Neural cell (in vitro differentiated cells): ENCODE measurements at regions not wholly inside any gene's neighbourhood (a gene's known extent, or its start where the extent isn't known, plus 50 kb on each side); places are given as distances from the start of the nearest gene placed in this dataset.
"Not testable (repeated sequence)": the region's sequence is repeated elsewhere in the genome, so short reads cannot be mapped to it uniquely, and the experiment has no call there.

Experiments
- H2AFZ ChIP-seq: fragments of 200-600, 300-800 bp; sonication (generic), shearing (Covaris generic); 2 replicates; pipeline ENCODE4 v1.6.0; 2014; ENCODE audit warnings: low read depth, mild to moderate bottlenecking, antibody characterized with exemption, low read length, moderate library complexity
- H3F3A ChIP-seq: fragments of 200-600 bp; shearing (Covaris generic); 2 replicates; pipeline ENCODE4 v1.6.1; 2016; ENCODE audit warnings: mild to moderate bottlenecking, moderate library complexity, mixed read lengths, antibody characterized with exemption, low read length; ENCODE audit not compliant: insufficient read depth, poor library complexity, severe bottlenecking
- H3K27ac ChIP-seq: fragments of 200-600, 300-800 bp; sonication (generic), shearing (Covaris generic); 2 replicates; pipeline ENCODE4 v1.5.1; 2014; ENCODE audit warnings: mild to moderate bottlenecking, low read length, moderate library complexity
- H3K27me3 ChIP-seq: fragments of 300-800, 200-600 bp; sonication (generic), shearing (Covaris generic); 2 replicates; pipeline ENCODE4 v1.6.0; 2014; ENCODE audit warnings: mild to moderate bottlenecking, low read depth, low read length, moderate library complexity; ENCODE audit not compliant: insufficient read depth
- H3K36me3 ChIP-seq: fragments of 300-800, 200-600 bp; sonication (generic), shearing (Covaris generic); 2 replicates; pipeline ENCODE4 v1.5.1; 2014; ENCODE audit warnings: mild to moderate bottlenecking, antibody characterized with exemption, low read length, moderate library complexity; ENCODE audit not compliant: insufficient read depth
- H3K4me2 ChIP-seq: fragments of 300-800, 200-600 bp; sonication (generic), shearing (Covaris generic); 2 replicates; pipeline ENCODE4 v1.6.0; 2014; ENCODE audit warnings: mild to moderate bottlenecking, low read length
- H3K4me3 ChIP-seq: fragments of 300-800, 200-600 bp; sonication (generic), shearing (Covaris generic); 2 replicates; pipeline ENCODE4 v1.5.1; 2014; ENCODE audit warnings: mild to moderate bottlenecking, low read length, moderate library complexity
- H3K79me2 ChIP-seq: fragments of 200-600 bp; shearing (Covaris generic); replicated peaks from 2 replicates; pipeline ENCODE4 v1.6.0; 2014; ENCODE audit warnings: mild to moderate bottlenecking, low read length, moderate library complexity; ENCODE audit not compliant: insufficient read depth
- H3K9ac ChIP-seq: fragments of 300-800, 200-600 bp; sonication (generic), shearing (Covaris generic); 2 replicates; pipeline ENCODE4 v1.6.1; 2016; ENCODE audit warnings: mild to moderate bottlenecking, low read length, mixed read lengths
- H3K9me2 ChIP-seq: fragments of 200-600 bp; shearing (Covaris generic); 2 replicates; pipeline ENCODE4 v1.6.1; 2016; ENCODE audit warnings: mild to moderate bottlenecking, low read length, mixed read lengths; ENCODE audit not compliant: insufficient read depth
- H3K9me3 ChIP-seq: fragments of 200-600, 300-800 bp; sonication (generic), shearing (Covaris generic); 2 replicates; pipeline ENCODE4 v1.6.1; 2016; ENCODE audit warnings: mild to moderate bottlenecking, mixed run types, low read length, moderate library complexity, mixed read lengths
- H4K20me1 ChIP-seq: fragments of 200-600 bp; shearing (Covaris generic); 2 replicates; pipeline ENCODE4 v1.6.1; 2016; ENCODE audit warnings: mild to moderate bottlenecking, mixed run types; ENCODE audit not compliant: insufficient read depth
- EP300 ChIP-seq: fragments of 450-650 bp; conservative IDR thresholded peaks from 2 replicates; pipeline ENCODE4 v1.6.1; 2014; ENCODE audit warnings: antibody characterized with exemption, mild to moderate bottlenecking, moderate library complexity; ENCODE audit not compliant: poor library complexity, severe bottlenecking
- MXI1 ChIP-seq: fragments of 450-650 bp; conservative IDR thresholded peaks from 2 replicates; pipeline ENCODE4 v1.6.1; 2014; ENCODE audit warnings: antibody characterized with exemption, mild to moderate bottlenecking; ENCODE audit not compliant: poor library complexity, severe bottlenecking
- POLR2AphosphoS5 ChIP-seq: IDR thresholded peaks from 2 replicates; pipeline ENCODE4 v1.6.1; 2012
- RAD21 ChIP-seq: fragments of 450-650 bp; conservative IDR thresholded peaks from 2 replicates; pipeline ENCODE4 v1.6.1; 2014; ENCODE audit warnings: antibody characterized with exemption, mild to moderate bottlenecking, moderate library complexity
- TAF1 ChIP-seq: IDR thresholded peaks from 2 replicates; pipeline ENCODE4 v1.6.1; 2012; ENCODE audit warnings: low read depth
- TF ChIP-seq, protein P1 (sequence below): IDR thresholded peaks from 2 replicates; pipeline ENCODE4 v1.6.1; 2012; ENCODE audit warnings: borderline replicate concordance

DNA sequence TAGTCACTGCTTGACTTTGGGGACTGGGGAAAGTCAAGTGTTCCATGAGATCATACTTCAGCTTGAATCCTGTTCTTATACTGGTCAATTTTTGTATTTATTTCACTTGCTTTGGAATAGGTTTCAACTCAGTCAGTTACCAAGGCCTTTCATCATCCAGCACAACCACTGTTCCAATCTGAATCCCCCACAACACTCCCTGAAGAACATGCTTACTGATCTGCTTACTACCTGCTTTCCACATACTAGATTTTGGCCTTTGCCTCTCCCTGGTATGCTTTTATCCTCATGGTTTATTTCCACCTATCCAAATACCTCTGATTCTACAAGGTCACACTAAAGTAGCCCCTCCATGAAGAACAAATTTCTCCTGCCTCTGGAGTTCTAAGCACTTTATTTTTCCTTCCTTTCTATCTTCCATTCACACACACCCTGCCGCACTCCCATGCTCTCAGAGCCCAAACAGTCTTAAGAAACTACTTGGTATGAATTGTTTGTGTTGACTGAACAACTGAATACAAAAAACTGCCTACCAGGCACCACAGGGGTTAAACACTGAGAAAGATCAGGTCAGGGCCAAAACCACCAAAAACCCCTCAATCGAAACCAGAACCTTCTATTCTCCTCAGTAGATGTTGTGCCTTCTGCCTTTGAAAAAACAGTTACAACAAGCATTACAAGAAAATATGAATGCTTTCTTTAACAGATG is 178.1 kb downstream of the AVL9 start:
- no peak overlapping the region for H3K9ac ChIP-seq
- TF ChIP-seq MXI1, result no peak
- no peak overlapping the region for H3K4me2 ChIP-seq
- no peaks in the 10 kb centered on the region for H3F3A ChIP-seq
- no peak overlapping the region for H2AFZ ChIP-seq
- H3K9me2 ChIP-seq, result no peaks in the 10 kb centered on the region
- no peaks in the 10 kb centered on the region for H4K20me1 ChIP-seq
- no peaks in the 10 kb centered on the region for H3K36me3 ChIP-seq
- H3K4me3 ChIP-seq, result no peak overlapping the region
- no peaks in the 10 kb centered on the region for H3K79me2 ChIP-seq
- no peaks in the 10 kb centered on the region for H3K27me3 ChIP-seq
- no peaks in the 10 kb centered on the region for H3K9me3 ChIP-seq
- no peak overlapping the region for H3K27ac ChIP-seq

DNA sequence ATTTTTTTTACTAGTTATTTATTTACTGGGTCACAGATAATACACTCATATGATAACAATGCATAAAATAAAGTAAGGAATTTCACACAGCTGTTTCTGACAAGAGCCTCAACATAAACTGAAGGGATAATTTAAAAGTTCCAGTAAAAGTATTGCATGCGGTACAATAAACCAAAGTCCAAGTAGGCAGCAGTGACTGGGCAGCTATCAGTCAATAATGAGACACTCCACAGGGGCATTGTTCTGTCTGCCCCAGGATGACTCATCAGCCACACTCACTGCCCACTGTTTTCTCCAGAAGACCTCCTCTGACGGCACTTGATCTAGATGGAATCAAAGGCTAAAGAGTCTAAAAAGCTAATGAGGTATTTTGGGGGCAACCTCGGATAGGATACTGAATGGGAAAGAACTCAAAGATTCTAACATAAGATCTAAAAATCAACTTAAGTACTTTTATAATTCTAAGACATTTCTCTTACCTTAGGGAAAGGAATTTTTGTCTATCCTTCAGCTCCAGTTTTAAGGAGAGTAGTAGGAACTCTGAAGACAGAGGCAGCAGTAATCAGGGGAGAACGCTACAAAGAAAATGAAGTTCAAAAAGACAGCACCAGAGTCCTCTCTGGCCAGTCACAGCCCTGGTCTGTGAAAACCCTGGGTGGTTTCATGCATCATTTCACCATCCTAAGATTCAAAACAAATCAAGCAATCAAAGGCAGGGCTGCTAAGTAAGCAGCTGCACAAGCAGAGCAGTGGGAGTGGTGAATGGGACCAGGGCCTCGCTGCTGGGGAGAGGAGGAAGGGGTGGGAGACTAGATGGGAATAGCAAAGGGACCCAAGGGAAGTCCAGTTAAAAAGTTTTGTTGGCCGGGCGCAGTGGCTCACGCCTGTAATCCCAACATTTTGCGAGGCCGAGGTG is 175.1 kb downstream of the AVL9 start:
- H3K27ac ChIP-seq, result no peak overlapping the region
- no peak overlapping the region for H3K4me3 ChIP-seq
- H3K79me2 ChIP-seq, result no peaks in the 10 kb centered on the region
- H4K20me1 ChIP-seq, result no peaks in the 10 kb centered on the region
- H3K27me3 ChIP-seq, result no peaks in the 10 kb centered on the region
- TF ChIP-seq MXI1 (no peak), POLR2AphosphoS5 (no peak), RAD21 (no peak), EP300 (no peak), TAF1 (no peak)
- TF ChIP-seq, protein P1, sequence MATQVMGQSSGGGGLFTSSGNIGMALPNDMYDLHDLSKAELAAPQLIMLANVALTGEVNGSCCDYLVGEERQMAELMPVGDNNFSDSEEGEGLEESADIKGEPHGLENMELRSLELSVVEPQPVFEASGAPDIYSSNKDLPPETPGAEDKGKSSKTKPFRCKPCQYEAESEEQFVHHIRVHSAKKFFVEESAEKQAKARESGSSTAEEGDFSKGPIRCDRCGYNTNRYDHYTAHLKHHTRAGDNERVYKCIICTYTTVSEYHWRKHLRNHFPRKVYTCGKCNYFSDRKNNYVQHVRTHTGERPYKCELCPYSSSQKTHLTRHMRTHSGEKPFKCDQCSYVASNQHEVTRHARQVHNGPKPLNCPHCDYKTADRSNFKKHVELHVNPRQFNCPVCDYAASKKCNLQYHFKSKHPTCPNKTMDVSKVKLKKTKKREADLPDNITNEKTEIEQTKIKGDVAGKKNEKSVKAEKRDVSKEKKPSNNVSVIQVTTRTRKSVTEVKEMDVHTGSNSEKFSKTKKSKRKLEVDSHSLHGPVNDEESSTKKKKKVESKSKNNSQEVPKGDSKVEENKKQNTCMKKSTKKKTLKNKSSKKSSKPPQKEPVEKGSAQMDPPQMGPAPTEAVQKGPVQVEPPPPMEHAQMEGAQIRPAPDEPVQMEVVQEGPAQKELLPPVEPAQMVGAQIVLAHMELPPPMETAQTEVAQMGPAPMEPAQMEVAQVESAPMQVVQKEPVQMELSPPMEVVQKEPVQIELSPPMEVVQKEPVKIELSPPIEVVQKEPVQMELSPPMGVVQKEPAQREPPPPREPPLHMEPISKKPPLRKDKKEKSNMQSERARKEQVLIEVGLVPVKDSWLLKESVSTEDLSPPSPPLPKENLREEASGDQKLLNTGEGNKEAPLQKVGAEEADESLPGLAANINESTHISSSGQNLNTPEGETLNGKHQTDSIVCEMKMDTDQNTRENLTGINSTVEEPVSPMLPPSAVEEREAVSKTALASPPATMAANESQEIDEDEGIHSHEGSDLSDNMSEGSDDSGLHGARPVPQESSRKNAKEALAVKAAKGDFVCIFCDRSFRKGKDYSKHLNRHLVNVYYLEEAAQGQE, result no peak
- H3K9ac ChIP-seq, result no peak overlapping the region
- H2AFZ ChIP-seq, result no peak overlapping the region
- no peaks in the 10 kb centered on the region for H3K9me3 ChIP-seq
- H3K36me3 ChIP-seq, result no peaks in the 10 kb centered on the region
- H3K9me2 ChIP-seq, result no peaks in the 10 kb centered on the region
- no peaks in the 10 kb centered on the region for H3F3A ChIP-seq
- no peak overlapping the region for H3K4me2 ChIP-seq

DNA sequence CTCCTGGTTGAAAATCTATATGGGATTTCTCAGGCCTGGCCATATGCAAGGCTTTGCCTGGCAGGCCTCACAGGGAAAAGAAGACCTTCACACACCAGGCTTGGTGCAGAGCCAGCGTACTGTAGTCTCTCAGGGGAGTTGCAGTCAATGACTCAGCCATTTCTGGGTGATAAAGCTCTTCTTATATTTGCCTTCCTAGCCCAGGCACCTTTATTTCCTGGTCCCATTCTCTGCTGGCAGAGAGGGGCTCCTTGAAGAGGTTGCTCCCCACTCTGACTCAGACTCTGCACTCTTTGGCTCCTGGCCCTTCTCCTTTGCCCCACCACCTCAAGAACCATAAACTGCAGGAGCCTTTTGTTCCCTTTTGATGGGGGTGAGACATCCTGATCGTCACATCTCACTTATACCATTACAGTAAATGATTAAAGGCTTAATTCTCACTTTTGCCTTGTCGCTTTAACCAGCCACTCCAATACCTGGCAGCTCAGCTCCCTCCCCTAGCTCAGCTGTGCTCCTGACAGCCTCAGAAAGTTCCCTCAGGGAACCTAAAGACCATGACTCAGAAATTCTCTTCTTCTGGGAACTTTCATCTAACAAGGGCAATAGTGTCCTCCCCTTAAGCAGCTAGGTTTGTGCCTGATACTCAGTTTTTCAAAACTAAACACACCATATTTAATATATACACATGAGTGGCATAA is 174.0 kb downstream of the AVL9 start:
- H3K4me2 ChIP-seq, H3K79me2 ChIP-seq, H3K27ac ChIP-seq: not testable (repeated sequence)

DNA sequence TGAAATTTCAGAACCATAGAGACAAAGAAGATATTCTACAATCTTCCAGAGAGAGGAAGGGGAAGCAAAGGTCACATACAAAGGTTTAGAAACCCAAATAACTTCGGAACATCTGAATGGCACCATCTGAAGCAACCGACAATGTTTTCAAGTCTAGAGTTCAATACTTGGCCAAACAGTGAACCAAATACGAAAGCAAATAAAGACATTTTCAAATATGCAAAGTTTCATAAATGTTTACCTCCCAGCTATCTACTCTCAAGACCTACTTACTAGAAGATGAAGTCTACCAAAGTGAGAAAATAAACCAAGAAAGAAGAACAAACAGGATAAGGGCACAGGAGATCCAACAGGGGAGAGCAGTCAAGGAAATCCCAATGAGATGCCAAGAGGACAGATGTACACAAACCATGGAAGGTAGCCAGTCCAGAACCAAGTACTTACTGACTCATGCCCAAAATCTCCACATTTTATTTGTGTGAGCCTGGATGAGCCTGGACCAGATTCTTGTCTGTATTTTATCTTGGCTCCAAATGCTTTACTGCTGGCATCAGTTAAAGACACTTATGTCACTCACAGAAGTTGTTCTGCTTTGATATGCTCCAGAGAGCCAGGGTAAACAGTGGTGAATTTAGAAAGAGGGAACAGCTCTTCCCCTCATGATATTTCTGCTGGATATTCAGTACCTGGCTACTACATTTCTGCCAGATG is 173.3 kb downstream of the AVL9 start:
- H3K27ac ChIP-seq, H3K79me2 ChIP-seq, H3K27me3 ChIP-seq, H3K4me3 ChIP-seq, H4K20me1 ChIP-seq, H3K9me3 ChIP-seq, H3K9me2 ChIP-seq, H3F3A ChIP-seq, H3K36me3 ChIP-seq, H2AFZ ChIP-seq, H3K4me2 ChIP-seq, H3K9ac ChIP-seq: not testable (repeated sequence)

More for the DNA sequence above, 174.0 kb downstream of the AVL9 start:
- not testable (repeated sequence) for H2AFZ ChIP-seq, H3K27me3 ChIP-seq, H3F3A ChIP-seq, H3K36me3 ChIP-seq, H4K20me1 ChIP-seq, H3K9me2 ChIP-seq, H3K4me3 ChIP-seq, H3K9me3 ChIP-seq, H3K9ac ChIP-seq

DNA sequence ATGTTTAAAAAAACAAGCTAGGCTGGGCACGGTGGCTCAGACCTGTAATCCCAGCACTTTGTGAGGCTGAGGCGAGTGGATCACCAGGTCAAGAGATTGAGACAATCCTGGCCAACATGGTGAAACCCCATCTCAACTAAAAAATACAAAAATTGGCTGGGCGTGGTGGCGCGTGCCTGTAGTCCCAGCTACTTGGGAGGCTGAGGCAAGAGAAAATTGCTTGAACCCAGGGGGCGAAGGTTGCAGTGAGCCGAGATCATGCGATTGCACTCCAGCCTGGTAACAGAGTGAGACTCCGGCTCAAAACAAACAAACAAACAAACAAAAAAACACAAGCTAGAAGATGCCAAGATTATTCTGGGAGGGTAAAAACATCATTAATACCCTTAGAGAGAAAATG is 172.3 kb downstream of the AVL9 start:
- H4K20me1 ChIP-seq, H3K27me3 ChIP-seq, H2AFZ ChIP-seq, H3K4me3 ChIP-seq, H3K4me2 ChIP-seq, H3K9me3 ChIP-seq, H3K79me2 ChIP-seq, H3K27ac ChIP-seq, H3K9ac ChIP-seq, H3F3A ChIP-seq, H3K9me2 ChIP-seq, H3K36me3 ChIP-seq: not testable (repeated sequence)
